Endothelial cell (in vitro differentiated cells): ENCODE measurements at regions not wholly inside any gene's neighbourhood (a gene's known extent, or its start where the extent isn't known, plus 50 kb on each side); places are given as distances from the start of the nearest gene placed in this dataset.

Experiments
- DNase-seq: peaks from one replicate; pipeline ENCODE4 v3.0.0; 2021; ENCODE audit warnings: low spot score
- H3K27ac Mint-ChIP-seq: one replicate; pipeline ENCODE4 v1.8.0; 2021; ENCODE audit warnings: mixed read lengths, inconsistent platforms; ENCODE audit not compliant: unreplicated experiment
- H3K27me3 Mint-ChIP-seq: one replicate; pipeline ENCODE4 v1.8.0; 2021; ENCODE audit warnings: mild to moderate bottlenecking, moderate library complexity, mixed read lengths, inconsistent platforms; ENCODE audit not compliant: unreplicated experiment
- H3K36me3 Mint-ChIP-seq: one replicate; pipeline ENCODE4 v1.8.0; 2021; ENCODE audit warnings: mild to moderate bottlenecking, low read depth, mixed read lengths, inconsistent platforms; ENCODE audit not compliant: unreplicated experiment
- H3K4me1 Mint-ChIP-seq: one replicate; pipeline ENCODE4 v1.8.0; 2021; ENCODE audit warnings: mild to moderate bottlenecking, mixed read lengths, inconsistent platforms; ENCODE audit not compliant: unreplicated experiment
- H3K4me3 Mint-ChIP-seq: one replicate; pipeline ENCODE4 v1.8.0; 2021; ENCODE audit warnings: mild to moderate bottlenecking, mixed read lengths, inconsistent platforms; ENCODE audit not compliant: unreplicated experiment
- H3K9me3 Mint-ChIP-seq: one replicate; pipeline ENCODE4 v1.8.0; 2021; ENCODE audit warnings: mixed read lengths, inconsistent platforms; ENCODE audit not compliant: unreplicated experiment
- TF ChIP-seq, protein P1 (sequence below): fragments of 200-600 bp; sonication (generic); IDR thresholded peaks from one replicate; pipeline ENCODE4 v1.5.0; 2021; ENCODE audit warnings: antibody characterized with exemption; ENCODE audit not compliant: unreplicated experiment

DNA sequence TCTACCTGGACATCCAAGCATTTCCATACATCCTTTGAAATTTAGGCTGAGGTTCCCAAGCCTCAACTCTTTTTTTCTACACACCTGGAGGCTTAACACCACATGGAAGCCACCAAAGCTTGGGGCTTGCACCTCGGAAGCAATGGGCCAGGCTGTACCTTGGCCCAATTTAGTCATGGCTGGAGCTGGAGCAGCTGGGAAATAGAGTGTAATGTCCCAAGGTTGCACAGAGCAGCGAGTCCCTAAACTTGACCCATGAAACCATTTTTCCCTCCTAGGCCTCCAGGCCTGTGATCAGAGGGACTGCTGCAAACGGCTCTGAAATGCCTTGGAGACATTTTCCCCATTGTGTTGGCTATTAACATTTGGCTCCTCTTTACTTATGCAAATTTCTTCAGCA is 1574.3 kb upstream of the ZEB2 start:
- Mint-ChIP-seq H3K27me3 (no peaks in the 10 kb centered on the region), H3K9me3 (peaks cover 26% of the 10 kb centered on the region), H3K4me1 (no peaks in the 10 kb centered on the region), H3K27ac (no peak overlapping the region), H3K4me3 (no peak overlapping the region), H3K36me3 (peaks cover 16% of the 10 kb centered on the region)
- TF ChIP-seq, protein P1, sequence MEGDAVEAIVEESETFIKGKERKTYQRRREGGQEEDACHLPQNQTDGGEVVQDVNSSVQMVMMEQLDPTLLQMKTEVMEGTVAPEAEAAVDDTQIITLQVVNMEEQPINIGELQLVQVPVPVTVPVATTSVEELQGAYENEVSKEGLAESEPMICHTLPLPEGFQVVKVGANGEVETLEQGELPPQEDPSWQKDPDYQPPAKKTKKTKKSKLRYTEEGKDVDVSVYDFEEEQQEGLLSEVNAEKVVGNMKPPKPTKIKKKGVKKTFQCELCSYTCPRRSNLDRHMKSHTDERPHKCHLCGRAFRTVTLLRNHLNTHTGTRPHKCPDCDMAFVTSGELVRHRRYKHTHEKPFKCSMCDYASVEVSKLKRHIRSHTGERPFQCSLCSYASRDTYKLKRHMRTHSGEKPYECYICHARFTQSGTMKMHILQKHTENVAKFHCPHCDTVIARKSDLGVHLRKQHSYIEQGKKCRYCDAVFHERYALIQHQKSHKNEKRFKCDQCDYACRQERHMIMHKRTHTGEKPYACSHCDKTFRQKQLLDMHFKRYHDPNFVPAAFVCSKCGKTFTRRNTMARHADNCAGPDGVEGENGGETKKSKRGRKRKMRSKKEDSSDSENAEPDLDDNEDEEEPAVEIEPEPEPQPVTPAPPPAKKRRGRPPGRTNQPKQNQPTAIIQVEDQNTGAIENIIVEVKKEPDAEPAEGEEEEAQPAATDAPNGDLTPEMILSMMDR: no peak
- no peak for DNase-seq

DNA sequence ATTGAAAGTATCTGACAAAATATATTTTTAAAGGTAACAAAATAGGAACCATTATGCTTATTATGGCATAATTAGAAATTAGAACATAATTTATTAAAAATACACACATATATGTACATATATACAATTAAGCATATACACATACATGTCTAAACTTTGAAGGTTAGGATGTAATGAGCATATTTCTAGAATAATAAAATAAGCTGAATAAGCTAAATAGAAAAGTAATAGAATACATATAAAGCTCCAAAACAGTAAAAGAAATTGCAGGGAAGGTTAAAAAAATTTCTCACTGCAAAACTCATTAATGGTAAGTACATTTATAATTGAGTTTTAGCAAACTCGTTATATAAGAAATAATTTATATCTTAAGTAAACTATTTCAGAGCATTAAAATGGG is 1561.5 kb upstream of the ZEB2 start:
- Mint-ChIP-seq H3K36me3 (no peaks in the 10 kb centered on the region), H3K9me3 (no peaks in the 10 kb centered on the region)

DNA sequence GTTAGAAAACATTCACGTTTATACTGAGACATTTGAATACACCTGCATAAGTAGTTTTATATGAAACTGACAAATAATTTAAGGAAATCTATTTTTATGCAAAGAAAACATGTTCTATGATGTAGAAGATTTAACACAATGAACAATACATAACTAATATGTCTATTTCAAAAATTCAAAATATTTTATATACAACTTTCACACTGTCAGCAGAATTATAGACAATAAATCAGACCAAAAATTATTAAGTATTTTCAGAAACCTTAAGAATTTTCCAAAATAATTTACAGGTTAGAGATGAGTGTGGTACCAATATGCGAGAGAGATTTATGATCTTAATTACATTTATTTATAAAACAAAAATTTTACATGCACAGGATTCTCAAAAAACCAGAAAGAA is 1561.0 kb upstream of the ZEB2 start:
- Mint-ChIP-seq H3K4me1 (no peaks in the 10 kb centered on the region), H3K27me3 (no peaks in the 10 kb centered on the region), H3K27ac (no peak overlapping the region), H3K36me3 (no peaks in the 10 kb centered on the region), H3K9me3 (no peaks in the 10 kb centered on the region), H3K4me3 (no peak overlapping the region)
- TF ChIP-seq, protein P1: no peak
- DNase-seq: no peak

More for the DNA sequence above, 1561.5 kb upstream of the ZEB2 start:
- H3K4me3 Mint-ChIP-seq: no peak overlapping the region
- DNase-seq: no peak
- no peak overlapping the region for H3K27ac Mint-ChIP-seq
- TF ChIP-seq, protein P1: no peak
- no peaks in the 10 kb centered on the region for H3K4me1 Mint-ChIP-seq
- no peaks in the 10 kb centered on the region for H3K27me3 Mint-ChIP-seq

DNA sequence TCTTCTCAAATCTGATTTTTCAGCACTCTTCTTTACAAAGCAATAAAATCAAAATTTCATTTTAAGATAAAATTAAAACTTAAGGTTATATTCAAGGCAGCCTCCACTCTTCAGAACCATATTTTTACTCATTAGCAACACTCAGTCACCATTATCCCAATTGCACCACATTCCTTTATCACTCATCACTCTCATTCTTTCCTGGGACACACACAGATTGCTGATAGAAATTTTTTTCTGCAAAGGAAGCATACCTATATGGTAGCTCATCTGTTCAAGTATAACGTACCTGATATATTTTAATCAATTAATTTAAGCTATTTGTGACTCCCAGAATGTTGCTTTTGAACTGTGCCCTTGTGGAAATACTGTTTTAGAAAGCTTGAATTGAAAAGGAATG is 1559.3 kb upstream of the ZEB2 start:
- no peak overlapping the region for H3K4me3 Mint-ChIP-seq
- H3K27ac Mint-ChIP-seq: no peak overlapping the region
- DNase-seq: no peak

DNA sequence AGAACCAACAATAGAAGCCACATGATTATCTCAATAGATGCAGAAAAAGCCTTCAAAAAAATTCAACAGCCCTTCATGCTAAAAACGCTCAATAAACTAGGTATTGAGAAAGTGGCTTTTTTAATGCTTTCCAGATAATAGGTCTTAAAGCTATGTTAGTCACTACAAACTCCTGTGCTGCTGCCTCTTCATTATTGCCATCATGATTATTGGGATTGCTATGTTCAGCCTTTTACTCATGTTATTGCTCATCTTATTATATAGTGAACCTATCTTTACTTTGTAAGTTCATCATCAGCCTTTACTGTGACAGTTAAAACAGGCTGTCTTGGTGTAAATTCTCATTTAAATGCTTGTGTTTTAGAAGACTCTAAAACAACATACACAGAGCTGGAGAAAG is 1557.2 kb upstream of the ZEB2 start:
- H3K36me3 Mint-ChIP-seq: no peaks in the 10 kb centered on the region
- no peak for DNase-seq
- H3K27me3 Mint-ChIP-seq: no peaks in the 10 kb centered on the region
- no peaks in the 10 kb centered on the region for H3K9me3 Mint-ChIP-seq
- TF ChIP-seq, protein P1: no peak
- no peak overlapping the region for H3K27ac Mint-ChIP-seq
- H3K4me1 Mint-ChIP-seq: no peaks in the 10 kb centered on the region
- no peak overlapping the region for H3K4me3 Mint-ChIP-seq

More for the DNA sequence above, 1559.3 kb upstream of the ZEB2 start:
- H3K36me3 Mint-ChIP-seq: no peaks in the 10 kb centered on the region
- H3K27me3 Mint-ChIP-seq: no peaks in the 10 kb centered on the region
- H3K4me1 Mint-ChIP-seq: no peaks in the 10 kb centered on the region
- TF ChIP-seq, protein P1: no peak
- H3K9me3 Mint-ChIP-seq: no peaks in the 10 kb centered on the region
